HG03095 (cell line): ENCODE measurements at regions not wholly inside any gene's neighbourhood (a gene's known extent, or its start where the extent isn't known, plus 50 kb on each side); places are given as distances from the start of the nearest gene placed in this dataset.
"Not testable (repeated sequence)": the region's sequence is repeated elsewhere in the genome, so short reads cannot be mapped to it uniquely, and the experiment has no call there.

Experiments used
- ATAC-seq: cut with Tn5 transposase; IDR thresholded peaks from one replicate; pipeline ENCODE4 v1.9.1; 2021; ENCODE audit warnings: moderate library complexity; ENCODE audit not compliant: unreplicated experiment

DNA sequence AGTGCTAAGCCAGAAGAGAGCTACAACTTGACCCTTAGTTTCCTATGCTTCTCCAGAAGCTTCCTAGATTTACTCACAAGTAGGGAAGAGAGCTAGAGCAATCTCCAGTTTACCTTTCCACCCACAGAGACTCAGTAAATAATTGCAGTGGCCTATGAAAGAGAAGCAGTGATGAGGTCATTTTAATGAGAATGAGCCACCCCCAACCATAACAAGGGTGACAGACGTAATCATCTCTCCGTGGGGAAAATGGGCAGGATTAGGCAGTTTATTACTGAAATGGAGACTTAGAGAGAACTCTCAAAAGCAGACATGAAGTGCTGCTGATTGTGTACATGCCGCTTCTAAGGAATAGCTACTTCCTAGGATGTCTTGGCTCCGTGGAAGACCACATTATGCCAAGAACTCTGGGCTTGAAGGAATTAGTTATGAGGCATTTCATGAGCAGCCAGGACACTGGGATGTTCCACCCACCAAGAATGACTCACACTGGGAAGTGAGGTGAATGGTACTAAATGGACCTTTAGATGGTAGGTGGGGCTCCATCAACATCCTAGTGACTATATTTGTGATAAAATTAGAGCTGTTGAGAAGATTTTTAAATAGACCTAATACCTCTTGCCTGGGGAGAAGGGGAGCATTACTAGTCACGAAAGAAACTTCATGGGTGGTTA lies 160.9 kb downstream of the EDEM1 start:
- ATAC-seq = no peak

DNA sequence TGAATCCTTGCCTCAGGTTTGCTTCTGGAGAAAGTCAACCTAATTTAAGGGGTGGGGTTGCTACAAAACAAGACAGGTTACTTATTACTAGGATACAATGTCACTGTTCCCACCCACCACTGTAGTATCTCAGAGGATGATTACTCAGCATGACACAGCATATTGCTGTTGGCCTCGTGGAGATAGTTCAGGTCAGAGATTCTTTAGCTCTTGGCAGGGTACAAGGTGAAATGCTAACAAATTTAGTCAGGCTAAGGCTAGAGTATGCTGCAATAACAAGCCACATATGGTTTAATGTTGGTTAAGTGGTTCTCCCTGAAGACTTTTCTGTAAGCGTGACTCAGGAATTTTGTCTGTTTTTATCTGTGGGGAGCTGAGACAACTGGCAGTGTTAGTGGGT lies 161.8 kb downstream of the EDEM1 start:
- ATAC-seq = no peak

DNA sequence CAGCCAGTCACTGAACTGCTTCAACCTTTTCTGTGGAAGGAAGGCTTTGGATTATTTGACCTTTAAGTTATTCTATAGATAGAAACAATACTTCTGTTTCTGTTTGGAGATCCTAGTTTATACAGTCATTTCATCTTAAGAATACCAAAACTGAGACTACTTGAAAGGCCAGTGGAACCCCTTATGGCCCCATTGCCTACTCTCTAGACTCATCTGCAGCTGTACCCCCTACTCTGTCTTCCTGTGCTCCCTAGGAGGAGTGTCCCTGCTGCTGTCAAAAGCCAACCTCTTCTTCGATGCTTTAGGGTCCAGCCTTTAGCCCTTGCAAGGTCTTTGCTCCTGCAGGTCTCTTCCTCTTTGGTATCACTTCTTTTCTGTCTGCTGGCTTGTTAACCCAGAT lies 169.6 kb downstream of the EDEM1 start:
- no peak for ATAC-seq

DNA sequence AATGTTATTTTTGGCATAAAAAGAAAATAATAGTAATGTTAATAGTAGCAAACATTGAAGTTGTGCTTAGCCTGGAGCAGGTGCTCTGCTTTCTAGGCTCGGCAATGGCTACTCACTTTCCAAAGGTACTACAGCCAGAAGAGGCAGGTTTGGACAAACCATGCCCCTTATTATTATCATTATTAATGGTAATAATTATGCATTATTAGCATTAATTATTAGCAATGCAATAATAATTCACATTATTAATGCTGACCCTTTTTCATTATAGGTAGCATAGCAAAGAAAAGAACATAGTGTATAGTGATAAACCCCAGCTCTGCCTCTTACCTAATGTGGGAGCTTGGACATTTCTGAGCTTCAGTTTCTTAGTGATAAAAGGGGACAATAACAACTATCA lies 171.4 kb downstream of the EDEM1 start:
- ATAC-seq = no peak

DNA sequence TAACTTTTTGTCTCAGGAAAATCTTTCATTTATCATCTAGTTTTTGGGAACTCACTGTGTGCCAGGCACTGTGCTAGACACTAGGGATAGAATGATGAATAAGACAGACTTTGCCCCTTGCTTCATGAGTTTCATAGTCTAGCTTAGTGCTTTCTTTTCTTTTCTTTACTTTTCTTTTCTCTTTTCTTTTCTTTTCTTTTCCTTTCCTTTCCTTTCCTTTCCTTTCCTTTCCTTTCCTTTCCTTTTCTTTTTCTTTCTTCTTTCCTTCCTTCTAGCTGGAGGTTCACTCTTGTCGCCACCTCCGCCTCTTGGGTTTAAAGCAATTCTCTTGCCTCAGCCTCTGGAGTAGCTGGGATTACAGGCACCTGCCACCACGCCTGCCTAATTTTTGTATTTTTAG lies 172.9 kb downstream of the EDEM1 start:
- no peak for ATAC-seq

DNA sequence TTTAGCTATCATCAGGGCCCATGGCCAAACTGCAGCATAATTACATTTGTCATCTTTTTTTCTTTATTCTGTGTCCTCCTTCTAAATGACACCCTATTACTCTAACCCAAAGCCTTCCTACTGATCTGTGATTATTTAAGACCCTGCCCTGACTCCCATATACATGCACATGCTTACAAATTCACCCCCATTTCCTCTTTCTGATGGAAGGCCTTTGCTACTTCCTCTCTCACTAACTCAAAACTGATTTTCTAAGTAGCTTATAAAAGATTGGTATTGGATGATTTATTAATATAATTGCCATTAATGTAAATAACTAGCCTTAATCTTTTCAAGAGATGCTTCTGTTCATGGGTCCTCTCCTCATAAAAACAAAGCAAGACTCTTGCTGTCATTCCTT lies 179.2 kb downstream of the EDEM1 start:
- ATAC-seq = no peak

DNA sequence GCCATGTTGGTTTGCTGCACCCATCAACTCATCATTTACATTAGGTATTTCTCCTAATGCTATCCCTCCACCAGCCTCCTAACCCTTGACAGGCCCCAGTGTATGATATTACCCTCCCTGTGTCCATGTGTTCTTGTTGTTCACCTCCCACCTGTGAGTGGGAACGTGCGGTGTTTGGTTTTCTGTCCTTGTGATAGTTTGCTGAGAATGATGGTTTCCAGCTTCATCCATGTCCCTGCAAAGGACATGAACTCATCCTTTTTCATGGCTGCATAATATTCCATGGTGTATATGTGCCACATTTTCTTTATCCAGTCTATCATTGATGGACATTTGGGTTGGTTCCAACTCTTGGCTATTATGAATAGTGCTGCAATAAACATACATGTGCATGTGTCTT lies 184.0 kb downstream of the EDEM1 start:
- not testable (repeated sequence) for ATAC-seq

DNA sequence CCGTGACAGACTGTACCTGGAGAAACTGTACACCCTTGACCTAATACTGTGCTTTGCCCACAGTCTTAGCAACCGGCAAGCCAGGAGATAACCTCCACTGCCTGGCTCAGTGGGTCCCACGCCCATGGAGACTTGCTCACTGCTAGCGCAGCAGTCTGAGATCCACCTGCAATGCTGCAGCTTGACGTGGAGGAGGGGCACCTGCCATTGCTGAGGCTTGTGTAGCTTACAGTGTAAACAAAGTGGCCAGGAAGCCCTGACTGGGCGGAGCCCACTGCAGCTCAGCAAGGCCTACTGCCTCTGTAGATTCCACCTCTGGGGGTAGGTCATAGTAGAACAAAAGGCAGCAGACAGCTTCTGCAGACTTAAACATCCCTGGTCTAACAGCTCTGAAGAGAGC lies 189.3 kb downstream of the EDEM1 start:
- no peak for ATAC-seq

DNA sequence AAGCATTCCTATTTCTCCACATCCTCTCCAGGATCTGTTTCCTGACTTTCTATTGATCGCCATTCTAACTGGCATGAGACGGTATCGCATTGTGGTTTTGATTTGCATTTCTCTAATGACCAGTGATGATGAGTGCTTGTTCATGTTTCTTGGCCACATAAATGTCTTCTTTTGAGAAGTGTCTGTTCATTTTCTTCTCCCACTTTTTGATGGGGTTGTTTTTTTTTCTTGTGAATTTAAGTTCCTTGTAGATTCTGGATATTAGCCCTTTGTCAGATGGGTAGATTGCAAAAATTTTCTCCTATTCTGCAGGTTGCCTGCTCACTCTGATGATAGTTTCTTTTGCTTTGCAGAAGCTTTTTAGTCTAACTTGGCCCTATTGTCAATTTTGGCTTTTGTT lies 191.8 kb downstream of the EDEM1 start:
- not testable (repeated sequence) for ATAC-seq

DNA sequence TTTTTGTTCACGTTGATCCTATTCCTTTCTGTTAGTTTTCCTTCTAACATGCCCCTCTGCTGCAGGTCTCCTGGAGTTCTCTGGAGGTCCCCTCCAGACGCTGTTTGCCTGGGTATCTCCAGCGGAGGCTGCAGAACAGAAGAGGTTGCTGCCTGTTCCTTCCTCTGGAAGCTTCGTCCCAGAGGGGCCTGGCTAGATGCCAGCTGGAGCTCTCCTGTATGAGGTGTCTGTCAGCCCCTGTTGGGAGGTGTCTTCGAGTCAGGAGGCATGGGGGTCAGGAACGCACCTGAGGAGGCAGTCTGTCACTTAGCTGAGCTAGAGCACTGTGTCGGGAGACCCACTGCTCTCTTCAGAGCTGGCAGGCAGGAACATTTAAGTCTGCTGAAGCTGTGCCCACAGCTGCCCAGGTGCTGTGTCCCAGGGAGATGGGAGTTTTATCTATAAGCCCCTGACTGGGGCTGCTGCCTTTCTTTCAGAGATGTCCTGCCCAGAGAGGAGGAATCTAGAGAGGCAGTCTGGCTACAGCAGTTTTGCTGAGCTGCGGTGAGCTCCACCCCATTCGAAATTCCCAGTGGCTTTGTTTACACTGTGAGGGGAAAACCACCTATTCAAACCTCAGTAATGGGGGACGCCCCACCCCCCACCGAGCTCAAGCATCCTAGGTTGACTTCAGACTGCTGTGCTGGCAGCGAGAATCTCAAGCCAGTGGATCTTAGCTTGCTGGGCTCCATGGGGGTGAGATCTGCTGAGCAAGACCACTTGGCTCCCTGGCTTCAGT lies 196.2 kb downstream of the EDEM1 start:
- ATAC-seq = not testable (repeated sequence)

DNA sequence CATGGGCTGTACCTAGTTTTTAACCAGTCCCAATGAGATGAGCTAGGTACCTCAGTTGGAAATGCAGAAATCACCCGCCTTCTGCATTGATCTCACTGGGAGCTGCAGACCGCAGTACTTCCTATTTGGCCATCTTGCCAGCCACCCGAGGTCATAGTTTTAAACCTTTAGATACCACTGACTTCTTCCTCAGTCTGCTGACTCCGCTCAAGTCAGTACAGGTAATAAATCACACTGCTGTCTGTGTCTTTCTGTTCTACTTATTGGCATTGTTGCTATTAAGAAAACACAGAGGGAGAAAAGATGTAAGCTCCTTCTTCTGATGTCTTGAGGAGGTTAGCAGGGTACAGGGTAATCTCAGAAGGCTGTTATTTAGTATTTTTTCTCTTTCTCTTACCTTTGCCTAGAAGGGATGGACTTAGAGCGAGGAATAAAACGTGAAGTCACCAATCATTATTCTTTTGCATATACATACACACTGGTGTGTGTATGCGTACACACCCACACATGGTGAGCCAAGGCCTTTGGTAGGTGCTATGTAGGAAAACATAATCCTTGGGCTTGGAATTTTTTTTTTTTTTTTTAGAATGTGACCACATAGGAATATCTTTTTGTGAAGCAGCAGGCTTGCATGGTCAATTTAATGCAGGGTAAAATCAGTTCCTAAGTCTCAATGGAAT lies 197.2 kb downstream of the EDEM1 start:
- ATAC-seq = no peak

DNA sequence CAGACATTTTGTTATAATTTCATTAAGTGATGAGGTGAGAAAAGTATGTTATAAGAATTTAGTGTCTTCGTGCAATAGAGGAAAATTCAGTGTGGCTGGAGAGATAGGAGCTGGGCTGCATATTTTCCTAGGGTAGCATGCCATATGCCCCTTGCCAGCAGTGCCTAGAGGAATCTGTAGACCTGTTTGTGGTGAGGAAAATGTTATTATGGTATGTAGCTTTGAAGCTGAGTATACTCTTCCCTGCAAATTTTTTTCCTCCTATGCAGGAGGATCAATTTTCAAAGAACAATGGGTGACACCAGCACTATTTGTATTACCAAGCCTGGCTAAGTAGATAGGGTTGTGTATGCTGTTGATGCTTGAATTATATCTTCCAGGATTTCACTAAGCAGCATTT lies 200.6 kb downstream of the EDEM1 start:
- ATAC-seq = no peak

DNA sequence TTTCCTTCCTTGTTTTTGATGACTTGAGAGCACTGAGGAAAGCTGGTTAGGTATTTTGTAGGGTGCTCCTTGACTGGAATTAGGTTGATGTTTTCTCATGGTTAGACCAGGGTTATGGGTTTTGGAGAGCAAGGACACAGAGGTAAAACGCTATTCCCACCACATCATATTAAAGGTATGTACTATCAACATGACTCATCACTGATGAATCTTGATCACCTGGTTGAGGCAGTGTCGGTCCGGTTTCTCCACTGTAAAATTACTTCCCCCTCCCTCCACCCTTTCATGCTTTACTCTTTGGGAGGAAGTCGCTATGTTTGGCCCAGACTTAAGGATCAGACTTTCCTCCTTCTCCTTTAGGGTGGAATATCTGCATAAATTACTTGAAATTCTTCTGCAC lies 201.6 kb downstream of the EDEM1 start:
- no peak for ATAC-seq

DNA sequence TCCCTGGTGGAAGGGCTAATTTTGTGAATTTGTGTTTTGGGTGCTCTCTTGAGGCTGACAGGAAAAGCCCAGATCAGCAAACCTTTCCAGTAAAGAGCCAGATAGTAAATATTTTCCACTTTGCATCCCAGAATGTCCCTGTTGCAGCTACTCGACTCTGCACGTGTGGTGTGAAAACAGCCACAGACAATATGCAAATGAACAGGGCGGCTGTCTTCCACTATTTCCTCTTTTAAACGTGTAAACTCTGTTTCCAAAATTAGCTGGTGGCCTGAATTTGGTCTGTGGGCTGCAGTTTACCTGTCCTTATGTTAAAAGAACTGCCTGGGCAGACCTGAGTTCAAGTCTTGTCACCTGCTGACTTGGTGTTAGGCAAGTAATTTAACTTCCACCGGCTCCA lies 202.7 kb downstream of the EDEM1 start:
- no peak for ATAC-seq

DNA sequence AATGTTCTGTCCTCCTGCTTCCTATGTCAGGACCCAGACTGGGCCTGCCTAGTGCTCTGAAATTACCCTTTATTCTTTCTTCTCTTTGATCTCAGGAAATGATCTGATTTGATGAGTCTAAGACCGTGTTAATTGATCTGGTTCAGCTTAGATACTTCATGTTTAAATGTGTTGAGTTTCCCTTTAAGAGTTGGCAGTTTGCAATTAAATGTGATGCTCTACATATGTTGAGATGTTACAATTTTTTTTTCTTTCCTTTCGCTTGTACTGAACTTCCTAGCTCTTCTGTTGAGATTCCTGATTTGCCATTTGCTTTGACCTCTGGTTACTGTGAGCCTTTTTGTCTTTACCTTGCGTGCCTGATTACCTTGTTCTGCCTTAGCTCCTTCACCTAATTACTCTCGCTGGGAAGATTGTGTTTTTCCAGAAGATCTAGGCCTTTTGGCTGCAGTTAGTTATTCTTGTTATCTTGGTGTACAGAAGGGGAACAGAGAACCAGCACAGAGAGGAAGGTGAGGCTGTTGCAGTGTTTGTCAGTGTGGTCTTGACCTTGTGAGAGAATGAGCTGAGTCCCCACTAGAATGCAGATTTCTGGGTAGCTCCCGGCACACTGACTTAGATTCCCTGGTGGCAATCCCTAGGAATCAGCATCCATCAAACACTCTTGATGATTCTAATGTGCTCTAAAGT lies 203.6 kb downstream of the EDEM1 start:
- no peak for ATAC-seq

DNA sequence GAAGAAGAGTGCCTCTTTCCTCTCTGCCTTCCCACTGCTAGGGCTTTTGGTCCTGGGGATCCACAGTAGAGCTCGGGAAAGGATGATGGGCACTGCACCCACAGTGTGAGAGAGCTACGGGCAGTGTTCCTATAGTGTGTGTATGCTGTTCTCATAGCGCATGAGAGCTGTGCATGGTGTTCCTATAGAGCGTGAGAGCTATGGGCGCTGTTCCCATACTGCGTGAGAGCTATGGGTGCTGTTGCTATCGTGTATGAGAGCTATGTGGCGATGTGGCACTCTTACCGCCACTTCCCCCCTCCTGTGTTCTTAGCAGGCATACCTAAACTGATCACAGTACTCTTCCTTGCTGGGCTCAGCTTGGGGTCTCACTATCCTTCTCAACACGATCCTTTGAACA lies 213.5 kb downstream of the EDEM1 start:
- no peak for ATAC-seq

DNA sequence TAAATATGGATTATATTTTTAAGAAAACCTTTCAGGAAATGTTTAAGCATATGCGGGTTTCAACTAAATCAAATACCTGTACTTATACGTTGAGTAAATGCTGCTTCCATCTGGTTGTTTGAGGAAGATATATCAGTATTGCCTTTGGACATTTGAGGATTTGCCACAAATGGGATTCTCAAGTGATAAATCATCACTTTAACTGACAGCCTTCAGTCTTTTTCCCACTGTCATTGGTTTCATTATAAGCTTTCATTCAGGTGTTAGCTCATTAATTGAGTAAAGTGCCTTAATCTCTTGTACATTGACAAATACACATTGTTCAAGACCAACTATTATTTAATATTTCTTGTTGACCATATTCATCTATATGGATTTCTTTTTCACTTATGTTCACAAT lies 217.2 kb downstream of the EDEM1 start:
- ATAC-seq = no peak

DNA sequence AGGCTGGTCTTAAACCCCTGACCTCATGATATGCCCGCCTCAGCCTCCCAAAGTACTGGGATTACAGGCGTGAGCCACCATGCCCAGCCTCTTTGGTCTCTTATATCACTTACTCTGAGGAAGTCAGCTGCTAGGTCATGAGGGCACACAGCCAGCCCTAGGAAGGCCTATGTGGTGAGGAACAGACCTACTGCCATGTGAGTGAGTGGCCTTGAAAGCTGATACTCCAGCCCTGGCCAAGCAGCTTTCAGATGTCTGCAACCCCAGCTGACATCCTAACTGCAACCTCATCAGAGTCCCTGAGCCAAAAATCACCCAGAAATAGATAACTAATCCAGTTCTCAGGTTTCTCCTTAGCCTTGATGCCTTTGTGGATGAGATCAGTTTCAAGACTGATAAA lies 224.3 kb downstream of the EDEM1 start:
- ATAC-seq = no peak

DNA sequence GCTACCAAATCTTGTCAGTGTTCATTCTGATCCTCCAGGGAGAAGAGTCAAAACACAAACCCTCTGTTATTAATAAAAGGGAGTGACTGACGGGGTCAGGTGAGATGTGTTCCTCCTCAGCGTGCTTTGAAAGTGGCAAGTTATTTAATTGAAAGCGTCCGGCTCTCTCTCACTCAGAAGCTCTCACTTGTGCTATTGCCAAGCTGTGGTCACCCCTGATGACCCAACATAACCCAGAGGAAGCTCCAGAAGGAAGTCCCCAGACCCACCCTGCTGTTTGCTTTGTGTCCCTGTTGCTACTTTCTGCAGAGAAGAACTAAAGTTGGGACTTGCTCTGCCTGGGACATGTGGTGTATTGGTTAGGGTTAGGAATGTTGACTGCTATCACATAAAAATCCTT lies 235.6 kb downstream of the EDEM1 start:
- no peak for ATAC-seq

DNA sequence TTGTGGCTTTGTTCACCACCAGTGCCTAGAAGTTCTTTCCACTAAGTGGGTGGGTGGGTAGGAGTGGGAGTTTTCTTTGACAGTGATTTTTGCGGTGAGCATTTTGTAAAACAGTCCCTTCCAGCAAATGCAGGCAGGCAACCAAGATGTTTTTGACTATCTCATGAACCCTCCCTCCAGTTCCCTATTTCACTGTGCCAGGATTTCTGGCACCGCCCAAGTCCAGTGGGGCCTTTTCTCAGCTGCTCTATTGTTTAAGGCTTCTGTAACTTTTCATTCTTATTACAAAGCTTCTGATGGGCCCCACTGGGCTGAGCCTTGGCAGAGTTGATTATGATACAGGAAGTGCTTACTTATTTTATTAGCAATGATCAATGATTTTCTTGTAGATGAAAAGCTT lies 236.0 kb downstream of the EDEM1 start:
- ATAC-seq = no peak

DNA sequence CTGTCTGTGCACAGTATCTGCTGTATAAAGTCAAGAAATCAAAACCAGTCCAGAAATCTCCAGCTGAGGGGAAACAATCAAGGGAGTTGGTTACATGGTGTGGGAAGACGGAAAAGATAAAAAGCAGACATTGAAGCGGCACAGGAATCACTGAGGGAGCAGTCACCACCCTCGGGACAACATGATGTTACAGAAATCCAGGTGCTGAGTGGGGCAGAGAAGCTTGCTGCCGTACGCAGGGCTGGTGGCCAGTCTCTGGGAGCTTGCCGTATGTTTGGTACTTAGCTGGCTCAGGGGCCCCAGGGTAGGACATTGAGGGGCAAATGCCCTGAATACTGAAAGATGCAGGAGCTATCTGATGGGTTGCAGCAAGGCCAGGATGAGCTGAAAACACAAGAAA lies 237.9 kb downstream of the EDEM1 start:
- ATAC-seq = no peak
